GM21367 (cell line): ENCODE measurements at regions not wholly inside any gene's neighbourhood (a gene's known extent, or its start where the extent isn't known, plus 50 kb on each side); places are given as distances from the start of the nearest gene placed in this dataset.
"Not testable (repeated sequence)": the region's sequence is repeated elsewhere in the genome, so short reads cannot be mapped to it uniquely, and the experiment has no call there.

ENCODE experiments used
- ATAC-seq: cut with Tn5 transposase; IDR thresholded peaks from one replicate; pipeline ENCODE4 v1.9.1; 2021; ENCODE audit not compliant: unreplicated experiment

GRCh38 chr15:69903470-69904469 lies 193.9 kb downstream of the TLE3 start:
- ATAC-seq: no peak

- no peak for ATAC-seq
These were observed 191.2 kb downstream of the TLE3 start for GRCh38 chr15:69906256-69907185.

- no peak for ATAC-seq
These were observed 189.7 kb downstream of the TLE3 start for GRCh38 chr15:69908060-69908459.

- ATAC-seq: no peak
These were observed 188.9 kb downstream of the TLE3 start for GRCh38 chr15:69908590-69909420.

- no peak for ATAC-seq
These were observed 187.8 kb downstream of the TLE3 start for GRCh38 chr15:69909719-69910444.

GRCh38 chr15:69910514-69910913 lies 187.2 kb downstream of the TLE3 start:
- ATAC-seq: no peak

- ATAC-seq: no peak
These were observed 185.6 kb downstream of the TLE3 start for GRCh38 chr15:69912116-69912515.

GRCh38 chr15:69914040-69914439 lies 183.7 kb downstream of the TLE3 start:
- no peak for ATAC-seq

- no peak for ATAC-seq
These were observed 182.8 kb downstream of the TLE3 start for GRCh38 chr15:69914960-69915359.

GRCh38 chr15:69916169-69916785 lies 181.4 kb downstream of the TLE3 start:
- no peak for ATAC-seq

GRCh38 chr15:69917056-69917455 lies 180.7 kb downstream of the TLE3 start:
- no peak for ATAC-seq

GRCh38 chr15:69919816-69920215 lies 177.9 kb downstream of the TLE3 start:
- no peak for ATAC-seq

- ATAC-seq: no peak
These were observed 177.5 kb downstream of the TLE3 start for GRCh38 chr15:69920221-69920620.

- ATAC-seq: no peak
These were observed 175.8 kb downstream of the TLE3 start for GRCh38 chr15:69921626-69922619.

GRCh38 chr15:69924531-69924930 lies 173.2 kb downstream of the TLE3 start:
- ATAC-seq: no peak

- ATAC-seq: no peak
These were observed 171.7 kb downstream of the TLE3 start for GRCh38 chr15:69926006-69926405.

GRCh38 chr15:69926721-69927120 lies 171.0 kb downstream of the TLE3 start:
- no peak for ATAC-seq

- ATAC-seq: not testable (repeated sequence)
These were observed 168.8 kb downstream of the TLE3 start for GRCh38 chr15:69928890-69929289.
